Mesothelial cell of epicardium (in vitro differentiated cells): ENCODE measurements at regions not wholly inside any gene's neighbourhood (a gene's known extent, or its start where the extent isn't known, plus 50 kb on each side); places are given as distances from the start of the nearest gene placed in this dataset.

Source experiments
- DNase-seq, 2 experiments: peaks; one replicate each; pipeline ENCODE4 v3.0.0; 2021; ENCODE audit warnings: low spot score in 2 of 2; ENCODE audit not compliant: unreplicated experiment in 2 of 2
- H3K27ac Mint-ChIP-seq: 2 replicates; pipeline ENCODE4 v1.8.0; 2021; ENCODE audit warnings: mixed read lengths
- H3K27me3 Mint-ChIP-seq: 2 replicates; pipeline ENCODE4 v1.8.0; 2021; ENCODE audit warnings: low read depth, mixed read lengths
- H3K36me3 Mint-ChIP-seq: 2 replicates; pipeline ENCODE4 v1.8.0; 2021; ENCODE audit warnings: mixed read lengths
- H3K4me1 Mint-ChIP-seq: 2 replicates; pipeline ENCODE4 v1.8.0; 2021; ENCODE audit warnings: mixed read lengths
- H3K4me3 Mint-ChIP-seq: 2 replicates; pipeline ENCODE4 v1.8.0; 2021; ENCODE audit warnings: mild to moderate bottlenecking, moderate library complexity, mixed read lengths
- H3K9me3 Mint-ChIP-seq: 2 replicates; pipeline ENCODE4 v1.8.0; 2021; ENCODE audit warnings: mixed read lengths
- CTCF ChIP-seq: fragments of 200-600 bp; sonication (generic); IDR thresholded peaks from one replicate; pipeline ENCODE4 v1.5.0; 2021; ENCODE audit warnings: antibody characterized with exemption; ENCODE audit not compliant: unreplicated experiment

GRCh38 chr14:71621980-71622605, 310.1 kb upstream of the RGS6 start:
- H3K27ac Mint-ChIP-seq, result no peak overlapping the region
- no peak for DNase-seq
- H3K27me3 Mint-ChIP-seq, result peaks cover 13% of the 10 kb centered on the region
- no peak for TF ChIP-seq CTCF
- H3K4me3 Mint-ChIP-seq, result no peak overlapping the region
- H3K4me1 Mint-ChIP-seq, result peaks cover 15% of the 10 kb centered on the region
- H3K9me3 Mint-ChIP-seq, result no peaks in the 10 kb centered on the region
- peaks cover 10% of the 10 kb centered on the region for H3K36me3 Mint-ChIP-seq

- peaks cover 4% of the 10 kb centered on the region for H3K9me3 Mint-ChIP-seq
- peaks cover 13% of the 10 kb centered on the region for H3K27me3 Mint-ChIP-seq
- H3K36me3 Mint-ChIP-seq, result peaks cover 7% of the 10 kb centered on the region
- no peak for DNase-seq
- no peak overlapping the region for H3K4me3 Mint-ChIP-seq
- H3K4me1 Mint-ChIP-seq, result peaks cover 19% of the 10 kb centered on the region
- TF ChIP-seq CTCF, result no peak
- H3K27ac Mint-ChIP-seq, result no peak overlapping the region
These were observed 308.3 kb upstream of the RGS6 start for GRCh38 chr14:71623939-71624338.

- Mint-ChIP-seq H3K4me3 (no peak overlapping the region), H3K36me3 (peaks cover 7% of the 10 kb centered on the region), H3K4me1 (peaks cover 29% of the 10 kb centered on the region), H3K27me3 (peaks cover 13% of the 10 kb centered on the region), H3K27ac (no peak overlapping the region), H3K9me3 (peaks cover 4% of the 10 kb centered on the region)
- TF ChIP-seq CTCF, result no peak
- DNase-seq, result no peak
These were observed 307.1 kb upstream of the RGS6 start for GRCh38 chr14:71625175-71625574.

- Mint-ChIP-seq H3K36me3 (peaks cover 3% of the 10 kb centered on the region), H3K9me3 (peaks cover 6% of the 10 kb centered on the region), H3K4me3 (no peak overlapping the region), H3K4me1 (peaks cover 30% of the 10 kb centered on the region), H3K27me3 (peaks cover 6% of the 10 kb centered on the region), H3K27ac (peak overlapping the region; percentile 12)
- no peak for DNase-seq
- no peak for TF ChIP-seq CTCF
These were observed 306.1 kb upstream of the RGS6 start for GRCh38 chr14:71625891-71626701.

GRCh38 chr14:71628433-71628832, 303.8 kb upstream of the RGS6 start:
- H3K4me3 Mint-ChIP-seq, result no peak overlapping the region
- no peak for TF ChIP-seq CTCF

More at GRCh38 chr14:71628433-71628832, 303.8 kb upstream of the RGS6 start:
- Mint-ChIP-seq H3K27ac (peak overlapping the region; percentile 1), H3K27me3 (no peaks in the 10 kb centered on the region), H3K4me1 (peaks cover 23% of the 10 kb centered on the region), H3K36me3 (peaks cover 7% of the 10 kb centered on the region), H3K9me3 (peaks cover 9% of the 10 kb centered on the region)
- DNase-seq, result no peak
